HepG2 (cell line): ENCODE measurements at regions not wholly inside any gene's neighbourhood (a gene's known extent, or its start where the extent isn't known, plus 50 kb on each side); places are given as distances from the start of the nearest gene placed in this dataset.

Source experiments
- ATAC-seq: fragments of 200-7000 bp; cut with Tn5 transposase; 3 replicates; pipeline ENCODE4 v1.9.1; 2020; ENCODE audit warnings: mild to moderate bottlenecking, moderate library complexity
- BruUV-seq: library from RNA; stranded (reverse); fragments of 400-500 nt; replicated peaks from 2 replicates; lab custom pipeline; 2021; lab: Mats Ljungman, UMichigan
- CTCF ChIA-PET: fragments of 300-600 bp; formaldehyde crosslinking; extraction: SDS; loops from one replicate; lab custom pipeline; 2021; ENCODE audit warnings: low total read pairs, inconsistent platforms, low intra/inter-chr PET ratio; lab: Yijun Ruan, JAX
- POLR2A ChIA-PET: fragments of 350-600 bp; sonication (Branson Sonifier 250); formaldehyde crosslinking; loops from one replicate; lab custom pipeline; 2020; ENCODE audit warnings: antibody characterized with exemption, inconsistent platforms; lab: Yijun Ruan, JAX
- DNase-seq: peaks from one replicate; pipeline ENCODE4 v3.0.0-alpha.2; 2015; ENCODE audit warnings: low spot score
- FAIRE-seq: peaks from 3 replicates; lab custom pipeline; 2011; peaks lifted over from hg19 to GRCh38; lab: Jason Lieb, UNC
- H2AFZ ChIP-seq: one replicate; pipeline ENCODE4 v1.6.1; 2011; ENCODE audit warnings: low read length, inconsistent platforms
- H3K27ac ChIP-seq: fragments of 300-600 bp; 3 replicates; pipeline ENCODE4 v1.8.0; 2011; ENCODE audit warnings: mixed run types, mild to moderate bottlenecking, mixed read lengths, low read length, inconsistent platforms; ENCODE audit not compliant: insufficient read depth; ENCODE audit errors: extremely low read length
- H3K27me3 ChIP-seq, 2 experiments: fragments of 200-600 bp in 1 of 2; 2 replicates in 1 of 2; 3 replicates in 1 of 2; pipeline versions ENCODE4 v1.6.0 to v1.8.0; 2011; ENCODE audit warnings: low read length in 2 of 2, mild to moderate bottlenecking in 2 of 2, moderate library complexity in 2 of 2, inconsistent platforms in 1 of 2; ENCODE audit not compliant: insufficient read depth in 2 of 2, control insufficient read depth in 1 of 2
- H3K36me3 ChIP-seq, 2 experiments: fragments of 200-600 bp in 1 of 2; replicated peaks in 1 of 2; 2 replicates in 1 of 2; 3 replicates in 1 of 2; pipeline versions ENCODE4 v1.5.1 to v1.8.0; 2011; ENCODE audit warnings: low read length in 2 of 2, inconsistent platforms in 1 of 2; ENCODE audit not compliant: insufficient read depth in 2 of 2, control insufficient read depth in 1 of 2
- H3K4me1 ChIP-seq: 2 replicates; pipeline ENCODE4 v1.5.1; 2012; ENCODE audit warnings: low read length, inconsistent platforms; ENCODE audit not compliant: insufficient read depth
- H3K4me2 ChIP-seq: 2 replicates; pipeline ENCODE4 v1.6.0; 2011; ENCODE audit warnings: low read depth, low read length, inconsistent platforms
- H3K4me3 ChIP-seq, 3 experiments: fragments of 200-600 bp in 1 of 3; sonication (generic), shearing (Covaris generic) in 1 of 3; replicated peaks in 1 of 3; 2 replicates each; pipeline ENCODE4 v1.5.1; 2011 to 2016; ENCODE audit warnings: low read length in 3 of 3, inconsistent platforms in 2 of 3, low read depth in 2 of 3, mild to moderate bottlenecking in 2 of 3, control low read depth in 1 of 3, mixed read lengths in 1 of 3; ENCODE audit not compliant: insufficient read depth in 1 of 3
- H3K79me2 ChIP-seq: one replicate; pipeline ENCODE4 v1.6.1; 2011; ENCODE audit warnings: low read length, inconsistent platforms; ENCODE audit not compliant: insufficient read depth
- H3K9ac ChIP-seq: 2 replicates; pipeline ENCODE4 v1.6.0; 2011; ENCODE audit warnings: mild to moderate bottlenecking, low read depth, low read length, inconsistent platforms; ENCODE audit not compliant: insufficient read depth
- H3K9me3 ChIP-seq: 2 replicates; pipeline ENCODE4 v1.5.1; 2012; ENCODE audit warnings: mild to moderate bottlenecking, low read length
- H4K20me1 ChIP-seq: 2 replicates; pipeline ENCODE4 v1.6.0; 2011; ENCODE audit warnings: inconsistent platforms, mild to moderate bottlenecking, low read length, moderate library complexity; ENCODE audit not compliant: insufficient read depth
- BRCA1 ChIP-seq: sonication (generic); formaldehyde crosslinking; IDR thresholded peaks from 2 replicates; pipeline ENCODE4 v1.4.0; 2020; ENCODE audit warnings: missing genetic modification reagents
- KDM3A ChIP-seq: IDR thresholded peaks from 2 replicates; pipeline ENCODE4 v1.6.1; 2018; ENCODE audit warnings: low read depth, missing compliant biosample characterization
- MAX ChIP-seq: IDR thresholded peaks from 2 replicates; pipeline ENCODE4 v1.6.1; 2012; ENCODE audit warnings: inconsistent platforms
- NPAS2 ChIP-seq: sonication (generic); formaldehyde crosslinking; IDR thresholded peaks from 2 replicates; pipeline ENCODE4 v1.8.0; 2022; ENCODE audit warnings: mild to moderate bottlenecking, missing genetic modification reagents, borderline replicate concordance
- NR1H2 ChIP-seq: sonication (generic); formaldehyde crosslinking; IDR thresholded peaks from 2 replicates; pipeline ENCODE4 v1.8.1; 2022; ENCODE audit warnings: low read depth, missing genetic modification reagents, borderline replicate concordance
- PATZ1 ChIP-seq: sonication (generic); formaldehyde crosslinking; IDR thresholded peaks from 2 replicates; pipeline ENCODE4 v1.4.0; 2020; ENCODE audit warnings: missing genetic modification reagents
- PBX3 ChIP-seq: sonication (generic); formaldehyde crosslinking; IDR thresholded peaks from 2 replicates; pipeline ENCODE4 v1.8.1; 2023; ENCODE audit warnings: missing genetic modification reagents, inconsistent platforms, borderline replicate concordance
- REST ChIP-seq, 2 experiments: IDR thresholded peaks; 2 replicates each; pipeline ENCODE4 v1.6.1; 2011 to 2012; ENCODE audit warnings: low read length in 2 of 2, borderline replicate concordance in 1 of 2, low read depth in 1 of 2, mild to moderate bottlenecking in 1 of 2, moderate library complexity in 1 of 2
- SP140L ChIP-seq: sonication (generic); formaldehyde crosslinking; IDR thresholded peaks from 2 replicates; pipeline ENCODE4 v1.4.0; 2020; ENCODE audit warnings: missing genetic modification reagents, borderline replicate concordance
- STAT6 ChIP-seq: sonication (generic); formaldehyde crosslinking; IDR thresholded peaks from 2 replicates; pipeline ENCODE4 v1.4.0; 2020; ENCODE audit warnings: missing genetic modification reagents, mild to moderate bottlenecking, borderline replicate concordance
- ZMAT3 ChIP-seq: sonication (generic); formaldehyde crosslinking; conservative IDR thresholded peaks from 2 replicates; pipeline ENCODE4 v1.7.0; 2021; ENCODE audit warnings: missing genetic modification reagents
- ZUFSP ChIP-seq: sonication (generic); formaldehyde crosslinking; IDR thresholded peaks from 2 replicates; pipeline ENCODE4 v1.9.0; 2021; ENCODE audit warnings: missing genetic modification reagents, mild to moderate bottlenecking, borderline replicate concordance
- WGBS: methylation state at CpG from one replicate; pipeline ENCODE4 v1.1.6; 2017; ENCODE audit warnings: low lambda C conversion rate; 5-methylcytosine and 5-hydroxymethylcytosine counted together
- in situ Hi-C: cut with HindIII; loops from 2 replicates; pipeline ENCODE4 v1.10.0; 2017; ENCODE audit warnings: low pct_unique_long_range_greater_than_20kb; ENCODE audit not compliant: extremely low pct_ligation_motif_present
- intact Hi-C: fragments of 100-400 bp; cut with micrococcal nuclease; formaldehyde crosslinking; loops from one replicate; pipeline ENCODE4 v1.10.0; 2022; ENCODE audit not compliant: unreplicated experiment

GRCh38 chr9:134219646-134220060 lies 55.3 kb upstream of the RNU6ATAC start:
- Histone ChIP-seq H3K4me1 (peaks cover 76% of the 10 kb centered on the region), H2AFZ (no peak overlapping the region), H3K27me3 (peaks cover 11 to 28% of the 10 kb centered on the region in 2 experiments; a peak in 3 of 5 replicates), H3K9me3 (no peaks in the 10 kb centered on the region), H4K20me1 (no peaks in the 10 kb centered on the region), H3K9ac (no peak overlapping the region), H3K4me2 (no peak overlapping the region), H3K36me3 (no peaks in the 10 kb centered on the region), H3K27ac (no peak overlapping the region), H3K4me3 (no peak overlapping the region), H3K79me2 (no peaks in the 10 kb centered on the region)
- BruUV-seq = no TSS peak
- in situ Hi-C loops = loop anchor here (5.0 kb wide), 1 partner anchor 42 kb away; no protein-coding TSS in a partner anchor
- POLR2A ChIA-PET = no interaction called here
- WGBS = 72% methylated on average over 24 of the region's 24 CpGs
- CTCF ChIA-PET = no interaction called here
- DNase-seq = no peak
- ATAC-seq = no peak
- intact Hi-C loops = loop anchor here (5.0 kb wide), 1 partner anchor 47 kb away; no protein-coding TSS in a partner anchor
- no peak for FAIRE-seq
- TF ChIP-seq STAT6 (CRISPR knock-in tag) = no peak
- TF ChIP-seq ZUFSP = no peak
- no peak for TF ChIP-seq NPAS2
- TF ChIP-seq SP140L (CRISPR knock-in tag) = no peak
- TF ChIP-seq BRCA1 (CRISPR knock-in tag) = no peak
- no peak for TF ChIP-seq PBX3 (CRISPR knock-in tag)
- no peak for TF ChIP-seq KDM3A (CRISPR knock-in tag)
- TF ChIP-seq NR1H2 = no peak
- no peak for TF ChIP-seq REST (IDR thresholded peaks at IDR 0.05; ENCODE audit: borderline replicate concordance in 1 of 2, low read depth in 1 of 2, low read length in 2 of 2)
- no peak for TF ChIP-seq ZMAT3
- TF ChIP-seq MAX = no peak
- no peak for TF ChIP-seq PATZ1 (CRISPR knock-in tag)
